ENCODE measurements at regions not wholly inside any gene's neighbourhood (a gene's known extent, or its start where the extent isn't known, plus 50 kb on each side); places are given as distances from the start of the nearest gene placed in this dataset.
"Not testable (repeated sequence)": the region's sequence is repeated elsewhere in the genome, so short reads cannot be mapped to it uniquely, and the experiment has no call there.

- FAIRE-seq (no peak), DNase-seq (ENCODE audit: low spot score) (no peak)
These were observed 610.4 kb upstream of the SLITRK6 start for GRCh38 chr13:86409466-86410241.

GRCh38 chr13:86425170-86425815 lies 626.1 kb upstream of the SLITRK6 start:
- DNase-seq (ENCODE audit: low spot score) (no peak), FAIRE-seq (no peak)

DNA sequence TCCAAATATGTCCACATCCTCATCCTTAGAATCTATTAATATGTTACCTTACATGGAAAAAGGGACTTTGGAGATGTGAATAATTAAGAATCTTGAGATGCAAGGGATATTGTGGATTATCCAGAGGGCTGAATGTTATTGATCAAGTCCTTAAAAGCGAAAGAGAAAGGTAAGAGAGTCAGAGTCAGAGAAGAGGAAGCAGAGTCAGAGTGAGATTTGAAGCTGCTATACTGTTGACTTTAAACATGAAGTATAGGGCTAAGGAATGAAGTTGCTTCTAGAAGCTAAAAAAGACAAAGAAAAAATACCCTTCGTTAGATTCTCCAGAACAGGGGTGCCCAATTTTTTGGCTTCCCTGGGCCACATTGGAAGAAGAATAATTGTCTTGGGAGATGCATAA lies 627.2 kb upstream of the SLITRK6 start:
- no peak for FAIRE-seq

DNA sequence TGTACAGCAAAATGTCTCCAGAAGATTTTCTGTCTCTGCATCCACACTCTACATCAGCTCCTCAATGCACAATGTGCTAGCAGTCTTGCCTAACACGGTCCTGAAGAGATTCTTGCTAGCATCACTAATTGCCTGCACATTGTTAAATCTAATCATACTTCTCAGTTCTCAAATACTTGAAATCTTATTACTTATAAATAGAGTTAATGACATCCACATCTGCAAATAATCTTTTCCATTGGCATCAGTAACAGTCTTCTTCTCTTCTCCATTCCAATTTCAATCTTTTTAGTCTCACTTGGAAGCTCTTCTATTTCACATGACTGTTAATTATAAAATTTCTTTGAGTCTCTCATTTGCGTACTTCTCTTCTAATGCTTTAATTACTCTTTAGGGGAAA lies 630.5 kb upstream of the SLITRK6 start:
- no peak for FAIRE-seq
- DNase-seq (ENCODE audit: low spot score), result no peak

More for the DNA sequence above, 627.2 kb upstream of the SLITRK6 start:
- DNase-seq (ENCODE audit: low spot score), result no peak

GRCh38 chr13:86438034-86438433 lies 638.8 kb upstream of the SLITRK6 start:
- DNase-seq (ENCODE audit: low spot score) (no peak), FAIRE-seq (no peak)

- FAIRE-seq (no peak), DNase-seq (ENCODE audit: low spot score) (no peak)
These were observed 646.0 kb upstream of the SLITRK6 start for GRCh38 chr13:86445206-86445605.

GRCh38 chr13:86445672-86446071 lies 646.5 kb upstream of the SLITRK6 start:
- no peak for FAIRE-seq
- no peak for DNase-seq (ENCODE audit: low spot score)

DNA sequence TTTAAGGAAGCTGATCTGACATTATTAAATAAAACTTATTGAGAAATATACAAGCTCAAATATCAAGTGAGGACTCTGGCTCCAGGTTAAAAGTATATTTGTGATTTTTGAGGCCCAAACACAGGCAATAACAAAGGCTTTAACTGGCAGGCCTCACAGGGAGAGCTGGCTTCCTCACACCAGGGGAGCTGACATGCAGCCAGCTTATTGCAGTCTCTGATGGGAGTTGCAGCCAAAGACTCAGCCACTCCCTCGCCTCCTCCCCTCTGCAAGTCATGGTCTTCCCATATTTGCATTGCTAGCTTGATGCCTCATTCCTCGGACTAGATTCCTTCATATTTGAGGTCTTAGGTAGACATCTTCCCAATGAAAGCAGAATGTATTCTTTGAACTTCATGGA lies 647.1 kb upstream of the SLITRK6 start:
- no peak for DNase-seq (ENCODE audit: low spot score)
- FAIRE-seq, result no peak

DNA sequence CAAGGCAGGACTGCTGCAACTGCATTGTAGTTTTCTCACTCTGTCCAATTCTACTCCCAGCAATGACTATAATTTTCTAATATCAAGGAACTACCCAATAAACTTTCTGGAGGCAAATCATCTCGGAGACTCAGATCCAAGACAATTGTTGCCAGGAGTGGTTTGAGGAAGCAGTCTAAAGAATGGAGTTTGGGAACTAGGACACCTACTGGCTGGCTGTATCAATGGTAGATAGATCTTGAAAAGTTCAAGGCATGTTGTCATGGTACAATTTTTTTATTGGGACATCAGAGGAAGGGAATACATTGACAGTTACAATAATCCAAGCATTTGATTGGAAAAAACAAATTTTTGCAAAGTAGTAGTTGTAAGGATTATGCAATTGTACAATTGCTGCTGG lies 648.3 kb upstream of the SLITRK6 start:
- no peak for FAIRE-seq
- DNase-seq (ENCODE audit: low spot score), result no peak

DNA sequence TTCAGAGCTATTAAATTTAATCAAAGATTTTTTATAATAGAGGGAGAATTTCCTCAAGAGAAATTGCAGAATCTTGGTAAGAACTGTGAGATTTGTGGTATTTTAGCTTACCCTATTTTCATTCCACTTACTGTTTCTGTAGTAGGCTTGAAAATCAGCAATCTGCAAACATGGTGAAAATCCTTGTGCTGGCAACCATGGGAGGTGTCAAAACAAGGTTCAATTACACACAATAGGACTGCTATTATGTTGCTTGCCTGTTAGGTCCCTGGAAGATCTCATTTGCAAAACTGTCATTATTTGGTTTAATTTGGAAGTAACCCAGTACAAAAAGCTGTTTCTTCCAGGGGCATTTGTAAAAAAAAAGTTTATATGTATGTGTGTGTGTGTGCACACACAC lies 662.8 kb upstream of the SLITRK6 start:
- FAIRE-seq, result no peak
- DNase-seq (ENCODE audit: low spot score), result no peak

- DNase-seq (ENCODE audit: low spot score) (no peak), FAIRE-seq (no peak)
These were observed 665.0 kb upstream of the SLITRK6 start for GRCh38 chr13:86464193-86464592.

- DNase-seq (ENCODE audit: low spot score) (no peak), FAIRE-seq (no peak)
These were observed 675.8 kb upstream of the SLITRK6 start for GRCh38 chr13:86474971-86475370.

GRCh38 chr13:86476656-86477055 lies 677.4 kb upstream of the SLITRK6 start:
- no peak for FAIRE-seq
- DNase-seq (ENCODE audit: low spot score), result no peak

- no peak for FAIRE-seq
- no peak for DNase-seq (ENCODE audit: low spot score)
These were observed 687.4 kb upstream of the SLITRK6 start for GRCh38 chr13:86486582-86486981.

DNA sequence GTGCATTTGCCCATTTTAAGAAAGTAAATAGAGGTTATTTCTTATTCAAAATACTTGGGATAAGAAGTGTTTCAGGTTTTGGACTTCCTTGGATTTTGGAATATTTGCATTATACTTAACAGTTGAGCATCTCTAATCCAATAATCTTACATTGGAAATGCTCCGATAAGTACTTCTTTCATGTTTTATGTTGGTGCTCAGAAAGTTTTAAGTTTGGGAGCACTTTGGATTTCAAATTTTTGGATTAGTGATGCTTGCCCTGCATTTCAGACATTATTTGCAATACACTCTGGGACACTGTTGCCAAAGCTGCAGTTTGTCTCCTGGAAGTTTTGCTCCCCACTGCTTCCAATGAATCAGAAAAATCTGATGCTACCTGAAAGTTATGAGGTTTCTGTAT lies 691.9 kb upstream of the SLITRK6 start:
- FAIRE-seq, result no peak
- no peak for DNase-seq (ENCODE audit: low spot score)

GRCh38 chr13:86501931-86502330 lies 702.7 kb upstream of the SLITRK6 start:
- not testable (repeated sequence) for FAIRE-seq; DNase-seq (ENCODE audit: low spot score)

- FAIRE-seq, result no peak
- DNase-seq (ENCODE audit: low spot score), result no peak
These were observed 711.6 kb upstream of the SLITRK6 start for GRCh38 chr13:86510792-86511191.

DNA sequence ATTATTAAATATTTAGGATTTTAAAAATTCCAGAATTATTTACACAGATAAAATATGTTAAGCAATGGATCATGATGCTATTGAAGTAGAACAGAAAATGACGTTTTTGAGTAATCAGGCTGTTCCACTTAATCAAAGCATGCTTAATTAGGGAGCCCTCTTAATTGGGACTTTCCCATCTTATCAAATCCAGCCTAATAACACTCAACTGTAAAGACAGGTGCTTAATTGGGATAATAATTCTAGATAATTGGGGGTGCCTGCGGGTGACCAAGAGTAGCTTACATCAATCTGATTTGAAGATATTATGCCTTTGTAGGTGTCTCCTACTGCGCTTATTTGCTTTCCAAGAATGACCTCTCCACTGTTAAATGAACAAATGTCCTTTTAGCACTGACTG lies 742.2 kb upstream of the SLITRK6 start:
- FAIRE-seq, result no peak
- DNase-seq (ENCODE audit: low spot score), result no peak

DNA sequence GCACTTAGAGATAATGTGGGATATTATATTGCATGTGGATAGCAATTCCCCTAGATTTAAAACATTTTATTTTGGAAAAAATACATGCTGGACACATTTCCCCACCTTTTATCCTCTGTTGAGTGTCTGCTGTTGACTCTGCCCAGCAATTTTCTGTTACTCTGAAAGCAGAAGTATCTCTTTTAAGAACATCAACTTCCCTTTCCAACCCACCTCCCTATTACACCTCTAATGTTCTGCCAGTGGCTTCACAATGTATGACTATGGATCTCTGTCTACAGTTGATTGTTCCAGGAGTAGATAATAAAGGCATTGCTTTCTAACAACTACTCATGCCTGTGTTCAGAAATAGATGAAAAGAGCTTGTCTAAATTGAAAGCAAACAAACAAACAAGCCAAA lies 754.8 kb upstream of the SLITRK6 start:
- DNase-seq (ENCODE audit: low spot score), result no peak
- no peak for FAIRE-seq

GRCh38 chr13:86559901-86560300 lies 760.7 kb upstream of the SLITRK6 start:
- DNase-seq (ENCODE audit: low spot score) (no peak), FAIRE-seq (no peak)

GRCh38 chr13:86562866-86563265 lies 763.6 kb upstream of the SLITRK6 start:
- FAIRE-seq (no peak), DNase-seq (ENCODE audit: low spot score) (no peak)

DNA sequence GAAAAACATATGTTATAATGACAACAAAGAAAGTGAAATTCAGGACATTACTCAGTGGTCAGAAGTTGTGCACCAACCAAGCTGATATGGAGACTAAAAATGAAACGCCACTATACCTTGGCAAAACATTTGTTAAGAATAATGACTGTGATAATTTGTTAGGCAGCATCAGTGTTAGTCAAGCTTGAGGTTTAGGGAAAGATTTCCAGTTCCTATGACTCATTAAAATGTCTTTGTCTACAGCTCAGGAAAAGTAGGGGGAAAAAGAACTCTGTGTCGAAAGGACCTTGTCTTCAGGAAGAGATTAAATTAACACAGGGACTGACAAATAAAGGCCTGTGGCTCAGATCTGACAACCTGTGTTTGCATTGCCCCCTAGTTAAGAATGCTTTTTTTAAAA lies 764.1 kb upstream of the SLITRK6 start:
- DNase-seq (ENCODE audit: low spot score) (peak; percentile 66), FAIRE-seq (peak; percentile 82)

DNA sequence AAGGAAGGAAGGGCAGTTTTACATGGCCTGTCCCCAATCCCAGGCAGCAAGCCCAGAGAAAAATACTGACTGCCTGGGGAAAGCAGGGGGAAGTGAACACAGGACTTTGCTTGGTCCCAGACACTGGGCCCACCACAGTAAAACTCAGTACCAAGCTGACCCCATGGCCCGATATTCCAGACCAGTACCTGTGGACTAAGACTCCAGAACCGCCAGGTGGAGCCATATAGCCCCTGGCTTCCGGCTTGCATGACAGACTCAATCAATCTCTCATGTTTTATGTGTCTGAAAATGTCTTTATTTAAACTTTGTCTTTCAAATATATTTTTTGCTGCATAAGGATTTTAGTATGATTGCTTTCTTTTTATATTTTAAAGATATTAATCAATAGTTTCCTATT lies 767.9 kb upstream of the SLITRK6 start:
- DNase-seq (ENCODE audit: low spot score), result no peak
- no peak for FAIRE-seq
